Chondrocyte (in vitro differentiated cells): ENCODE measurements at regions not wholly inside any gene's neighbourhood (a gene's known extent, or its start where the extent isn't known, plus 50 kb on each side); places are given as distances from the start of the nearest gene placed in this dataset.
A peak's percentile ranks its signal among the peaks of the same experiment; 100 is the strongest.

Experiments
- DNase-seq: peaks from one replicate; pipeline ENCODE4 v3.0.0; 2021; ENCODE audit warnings: mixed read lengths, low spot score
- H3K27ac Mint-ChIP-seq: one replicate; pipeline ENCODE4 v1.8.0; 2021; ENCODE audit warnings: mild to moderate bottlenecking, moderate library complexity, mixed read lengths; ENCODE audit not compliant: unreplicated experiment
- H3K27me3 Mint-ChIP-seq: 2 replicates; pipeline ENCODE4 v1.8.0; 2021; ENCODE audit warnings: low read depth, mixed read lengths
- H3K36me3 Mint-ChIP-seq: 2 replicates; pipeline ENCODE4 v1.8.0; 2021; ENCODE audit warnings: low read depth, mixed read lengths
- H3K4me1 Mint-ChIP-seq: 2 replicates; pipeline ENCODE4 v1.8.0; 2021; ENCODE audit warnings: low read depth, mild to moderate bottlenecking, mixed read lengths
- H3K4me3 Mint-ChIP-seq: one replicate; pipeline ENCODE4 v1.8.0; 2021; ENCODE audit warnings: mild to moderate bottlenecking, moderate library complexity, mixed read lengths; ENCODE audit not compliant: unreplicated experiment
- H3K9me3 Mint-ChIP-seq: 2 replicates; pipeline ENCODE4 v1.8.0; 2021; ENCODE audit warnings: low read depth, mixed read lengths
- TF ChIP-seq, protein P1 (sequence below): fragments of 200-600 bp; sonication (generic); IDR thresholded peaks from 2 replicates; pipeline ENCODE4 v1.5.0; 2021; ENCODE audit warnings: antibody characterized with exemption, mild to moderate bottlenecking, moderate library complexity

DNA sequence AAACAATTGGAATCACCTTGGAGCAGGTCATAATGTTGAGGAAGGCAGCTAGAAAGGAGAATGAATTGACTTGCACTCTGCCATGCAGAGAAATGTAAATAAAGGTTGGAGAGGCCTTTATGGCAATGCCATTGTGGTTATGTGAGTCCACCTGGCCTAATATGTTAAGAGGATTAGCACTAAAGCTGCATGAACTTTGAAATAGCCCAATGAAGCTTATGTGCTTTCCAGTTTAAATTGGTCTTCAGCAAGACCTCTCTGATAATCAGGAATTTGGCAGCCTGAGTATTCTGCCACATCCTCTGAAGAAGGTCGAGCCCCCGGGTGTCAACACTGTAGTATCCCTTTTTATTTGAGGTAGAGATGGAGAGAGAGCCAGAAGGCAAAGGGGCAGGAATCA lies 464.9 kb downstream of the CDH2 start:
- TF ChIP-seq, protein P1, sequence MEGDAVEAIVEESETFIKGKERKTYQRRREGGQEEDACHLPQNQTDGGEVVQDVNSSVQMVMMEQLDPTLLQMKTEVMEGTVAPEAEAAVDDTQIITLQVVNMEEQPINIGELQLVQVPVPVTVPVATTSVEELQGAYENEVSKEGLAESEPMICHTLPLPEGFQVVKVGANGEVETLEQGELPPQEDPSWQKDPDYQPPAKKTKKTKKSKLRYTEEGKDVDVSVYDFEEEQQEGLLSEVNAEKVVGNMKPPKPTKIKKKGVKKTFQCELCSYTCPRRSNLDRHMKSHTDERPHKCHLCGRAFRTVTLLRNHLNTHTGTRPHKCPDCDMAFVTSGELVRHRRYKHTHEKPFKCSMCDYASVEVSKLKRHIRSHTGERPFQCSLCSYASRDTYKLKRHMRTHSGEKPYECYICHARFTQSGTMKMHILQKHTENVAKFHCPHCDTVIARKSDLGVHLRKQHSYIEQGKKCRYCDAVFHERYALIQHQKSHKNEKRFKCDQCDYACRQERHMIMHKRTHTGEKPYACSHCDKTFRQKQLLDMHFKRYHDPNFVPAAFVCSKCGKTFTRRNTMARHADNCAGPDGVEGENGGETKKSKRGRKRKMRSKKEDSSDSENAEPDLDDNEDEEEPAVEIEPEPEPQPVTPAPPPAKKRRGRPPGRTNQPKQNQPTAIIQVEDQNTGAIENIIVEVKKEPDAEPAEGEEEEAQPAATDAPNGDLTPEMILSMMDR = no peak
- Mint-ChIP-seq H3K4me1 (peaks cover 51% of the 10 kb centered on the region), H3K9me3 (peaks cover 23% of the 10 kb centered on the region), H3K27me3 (no peaks in the 10 kb centered on the region), H3K27ac (peak overlapping the region; percentile 68), H3K4me3 (no peak overlapping the region), H3K36me3 (peaks cover 1% of the 10 kb centered on the region)
- no peak for DNase-seq

DNA sequence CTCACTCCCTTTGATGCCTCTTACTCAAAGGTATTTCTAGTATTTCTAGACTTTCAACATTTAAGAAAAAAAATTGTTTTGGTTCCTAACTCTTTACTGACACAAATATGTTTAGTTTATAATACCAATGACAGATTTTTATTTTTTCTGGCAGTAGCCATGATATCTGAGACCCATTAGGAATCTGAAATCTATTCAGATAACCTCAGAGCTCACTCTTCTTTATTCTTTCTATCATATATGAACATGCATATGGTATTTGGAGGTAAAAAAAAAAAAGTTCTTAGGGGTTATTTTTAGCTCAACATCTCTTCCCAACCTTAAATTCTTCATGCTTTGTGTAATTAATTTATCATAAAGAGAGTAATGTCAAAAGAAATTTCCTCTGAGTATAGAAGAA lies 465.5 kb downstream of the CDH2 start:
- no peak overlapping the region for H3K4me3 Mint-ChIP-seq
- no peaks in the 10 kb centered on the region for H3K27me3 Mint-ChIP-seq
- peaks cover 26% of the 10 kb centered on the region for H3K9me3 Mint-ChIP-seq
- peaks cover 51% of the 10 kb centered on the region for H3K4me1 Mint-ChIP-seq
- TF ChIP-seq, protein P1 = no peak
- peaks cover 1% of the 10 kb centered on the region for H3K36me3 Mint-ChIP-seq
- no peak overlapping the region for H3K27ac Mint-ChIP-seq
- DNase-seq = no peak

GRCh38 chr18:27709344-27709743 lies 467.6 kb downstream of the CDH2 start:
- Mint-ChIP-seq H3K4me3 (no peak overlapping the region), H3K4me1 (peaks cover 37% of the 10 kb centered on the region), H3K27ac (no peak overlapping the region), H3K9me3 (peaks cover 26% of the 10 kb centered on the region), H3K36me3 (peaks cover 1% of the 10 kb centered on the region), H3K27me3 (no peaks in the 10 kb centered on the region)
- TF ChIP-seq, protein P1 = no peak
- DNase-seq = no peak

GRCh38 chr18:27707201-27707600 lies 469.7 kb downstream of the CDH2 start:
- Mint-ChIP-seq H3K36me3 (peaks cover 1% of the 10 kb centered on the region), H3K4me3 (no peak overlapping the region), H3K4me1 (peaks cover 15% of the 10 kb centered on the region), H3K9me3 (peaks cover 26% of the 10 kb centered on the region), H3K27ac (no peak overlapping the region), H3K27me3 (no peaks in the 10 kb centered on the region)
- TF ChIP-seq, protein P1 = no peak
- DNase-seq = no peak

- Mint-ChIP-seq H3K36me3 (peaks cover 1% of the 10 kb centered on the region), H3K27me3 (no peaks in the 10 kb centered on the region), H3K4me3 (no peak overlapping the region), H3K9me3 (peaks cover 18% of the 10 kb centered on the region), H3K27ac (no peak overlapping the region), H3K4me1 (peaks cover 4% of the 10 kb centered on the region)
- no peak for DNase-seq
- TF ChIP-seq, protein P1 = no peak
Measured at GRCh38 chr18:27704736-27705361, 472.1 kb downstream of the CDH2 start.
